PC-3 (cell line): ENCODE measurements at regions not wholly inside any gene's neighbourhood (a gene's known extent, or its start where the extent isn't known, plus 50 kb on each side); places are given as distances from the start of the nearest gene placed in this dataset.

Experiments
- EZH2 ChIP-seq: fragments of 300-600 bp; sonication (generic); IDR thresholded peaks from one replicate; pipeline ENCODE4 v1.6.1; 2017; ENCODE audit warnings: antibody characterized with exemption, mild to moderate bottlenecking, low read length; ENCODE audit not compliant: unreplicated experiment
- TF ChIP-seq, protein P1 (sequence below): fragments of 300-600 bp; sonication (generic); conservative IDR thresholded peaks from 2 replicates; pipeline ENCODE4 v1.5.1; 2017; ENCODE audit warnings: antibody characterized with exemption, low read depth, mild to moderate bottlenecking, low read length

DNA sequence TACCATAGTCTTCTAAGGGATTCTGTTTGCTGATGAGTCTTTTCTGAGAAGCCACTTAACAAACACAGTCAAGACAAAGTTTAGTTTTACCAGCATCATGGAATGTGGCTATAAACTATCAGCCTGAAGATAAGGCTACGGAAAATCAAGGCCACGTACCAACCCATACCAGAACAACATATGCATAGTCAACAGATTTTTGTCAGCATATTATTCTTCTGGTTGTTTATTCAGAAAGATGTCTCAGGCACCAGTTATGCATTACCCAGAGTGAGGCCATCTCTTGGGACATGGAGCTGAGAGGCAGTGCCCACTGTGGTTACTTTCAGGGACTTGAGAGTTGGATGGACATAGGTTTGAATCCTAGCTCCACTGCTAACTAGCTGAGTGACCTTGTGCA, 60.4 kb downstream of the SOX2 start:
- TF ChIP-seq, protein P1, sequence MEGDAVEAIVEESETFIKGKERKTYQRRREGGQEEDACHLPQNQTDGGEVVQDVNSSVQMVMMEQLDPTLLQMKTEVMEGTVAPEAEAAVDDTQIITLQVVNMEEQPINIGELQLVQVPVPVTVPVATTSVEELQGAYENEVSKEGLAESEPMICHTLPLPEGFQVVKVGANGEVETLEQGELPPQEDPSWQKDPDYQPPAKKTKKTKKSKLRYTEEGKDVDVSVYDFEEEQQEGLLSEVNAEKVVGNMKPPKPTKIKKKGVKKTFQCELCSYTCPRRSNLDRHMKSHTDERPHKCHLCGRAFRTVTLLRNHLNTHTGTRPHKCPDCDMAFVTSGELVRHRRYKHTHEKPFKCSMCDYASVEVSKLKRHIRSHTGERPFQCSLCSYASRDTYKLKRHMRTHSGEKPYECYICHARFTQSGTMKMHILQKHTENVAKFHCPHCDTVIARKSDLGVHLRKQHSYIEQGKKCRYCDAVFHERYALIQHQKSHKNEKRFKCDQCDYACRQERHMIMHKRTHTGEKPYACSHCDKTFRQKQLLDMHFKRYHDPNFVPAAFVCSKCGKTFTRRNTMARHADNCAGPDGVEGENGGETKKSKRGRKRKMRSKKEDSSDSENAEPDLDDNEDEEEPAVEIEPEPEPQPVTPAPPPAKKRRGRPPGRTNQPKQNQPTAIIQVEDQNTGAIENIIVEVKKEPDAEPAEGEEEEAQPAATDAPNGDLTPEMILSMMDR = no peak
- no peak for TF ChIP-seq EZH2
